ENCODE measurements at regions not wholly inside any gene's neighbourhood (a gene's known extent, or its start where the extent isn't known, plus 50 kb on each side); places are given as distances from the start of the nearest gene placed in this dataset.

GRCh38 chr15:96502196-96502595 is 171.7 kb downstream of the NR2F2 start:
- Histone ChIP-seq H3K4me3 (no peak overlapping the region), H3K36me3 (no peaks in the 10 kb centered on the region), H3K27me3 (no peaks in the 10 kb centered on the region), H3K4me1 (no peaks in the 10 kb centered on the region), H3K9me3 (no peaks in the 10 kb centered on the region), H3K27ac (no peak overlapping the region)
- no peak for ATAC-seq (ENCODE audit: low FRiP score in 2 of 2)
- no peak for DNase-seq
- TF ChIP-seq POLR2AphosphoS5 (IDR thresholded peaks at IDR 0.05) = no peak
- TF ChIP-seq POLR2A (IDR thresholded peaks at IDR 0.05) = no peak
- no peak for TF ChIP-seq EP300 (IDR thresholded peaks at IDR 0.05)
- TF ChIP-seq CTCF (IDR thresholded peaks at IDR 0.05) = no peak
- WGBS, 2 donors = 87 to 90% methylated on average over 4 of the region's 4 CpGs

GRCh38 chr15:96503276-96503675 is 172.8 kb downstream of the NR2F2 start:
- Histone ChIP-seq H3K27ac (no peak overlapping the region), H3K4me3 (no peak overlapping the region), H3K36me3 (no peaks in the 10 kb centered on the region), H3K9me3 (no peaks in the 10 kb centered on the region), H3K4me1 (no peaks in the 10 kb centered on the region), H3K27me3 (no peaks in the 10 kb centered on the region)
- DNase-seq = no peak
- 71 to 77% methylated on average over 7 of the region's 7 CpGs for WGBS, 2 donors
- TF ChIP-seq POLR2A (IDR thresholded peaks at IDR 0.05) = no peak
- TF ChIP-seq POLR2AphosphoS5 (IDR thresholded peaks at IDR 0.05) = no peak
- no peak for TF ChIP-seq CTCF (IDR thresholded peaks at IDR 0.05)
- no peak for TF ChIP-seq EP300 (IDR thresholded peaks at IDR 0.05)
- no peak for ATAC-seq (ENCODE audit: low FRiP score in 2 of 2)

GRCh38 chr15:96504371-96504770 is 173.9 kb downstream of the NR2F2 start:
- TF ChIP-seq EP300 (IDR thresholded peaks at IDR 0.05) (no peak), CTCF (IDR thresholded peaks at IDR 0.05) (no peak), POLR2AphosphoS5 (IDR thresholded peaks at IDR 0.05) (no peak), POLR2A (IDR thresholded peaks at IDR 0.05) (no peak)
- no peak overlapping the region for H3K4me3 ChIP-seq
- DNase-seq (no peak), ATAC-seq (ENCODE audit: low FRiP score in 2 of 2) (no peak)
- WGBS, 2 donors = 62 to 78% methylated on average over 4 of the region's 4 CpGs
- no peaks in the 10 kb centered on the region for H3K4me1 ChIP-seq
- H3K27me3 ChIP-seq = no peaks in the 10 kb centered on the region
- H3K9me3 ChIP-seq = no peaks in the 10 kb centered on the region
- H3K27ac ChIP-seq = no peak overlapping the region
- no peaks in the 10 kb centered on the region for H3K36me3 ChIP-seq

GRCh38 chr15:96505014-96505413 is 174.5 kb downstream of the NR2F2 start:
- Histone ChIP-seq H3K27ac (no peak overlapping the region), H3K36me3 (no peaks in the 10 kb centered on the region), H3K4me3 (no peak overlapping the region), H3K4me1 (no peaks in the 10 kb centered on the region), H3K27me3 (no peaks in the 10 kb centered on the region), H3K9me3 (no peaks in the 10 kb centered on the region)
- DNase-seq (no peak), ATAC-seq (ENCODE audit: low FRiP score in 2 of 2) (no peak)
- WGBS, 2 donors = 52 to 60% methylated on average over 4 of the region's 4 CpGs
- no peak for TF ChIP-seq POLR2A (IDR thresholded peaks at IDR 0.05)
- TF ChIP-seq POLR2AphosphoS5 (IDR thresholded peaks at IDR 0.05) = no peak
- TF ChIP-seq EP300 (IDR thresholded peaks at IDR 0.05) = no peak
- TF ChIP-seq CTCF (IDR thresholded peaks at IDR 0.05) = no peak

- WGBS, 2 donors = 74 to 75% methylated on average over 6 of the region's 6 CpGs
- Histone ChIP-seq H3K4me1 (no peaks in the 10 kb centered on the region), H3K9me3 (no peaks in the 10 kb centered on the region), H3K36me3 (no peaks in the 10 kb centered on the region), H3K27me3 (no peaks in the 10 kb centered on the region), H3K4me3 (no peak overlapping the region), H3K27ac (no peak overlapping the region)
- no peak for TF ChIP-seq POLR2AphosphoS5 (IDR thresholded peaks at IDR 0.05)
- no peak for TF ChIP-seq POLR2A (IDR thresholded peaks at IDR 0.05)
- TF ChIP-seq CTCF (IDR thresholded peaks at IDR 0.05) = no peak
- TF ChIP-seq EP300 (IDR thresholded peaks at IDR 0.05) = no peak
- no peak for DNase-seq
- no peak for ATAC-seq (ENCODE audit: low FRiP score in 2 of 2)
These were observed 184.2 kb downstream of the NR2F2 start for GRCh38 chr15:96514607-96515285.
